PC-3 (cell line): ENCODE measurements at regions not wholly inside any gene's neighbourhood (a gene's known extent, or its start where the extent isn't known, plus 50 kb on each side); places are given as distances from the start of the nearest gene placed in this dataset.

ENCODE experiments used
- EZH2 ChIP-seq: fragments of 300-600 bp; sonication (generic); IDR thresholded peaks from one replicate; pipeline ENCODE4 v1.6.1; 2017; ENCODE audit warnings: antibody characterized with exemption, mild to moderate bottlenecking, low read length; ENCODE audit not compliant: unreplicated experiment
- TF ChIP-seq, protein P1 (sequence below): fragments of 300-600 bp; sonication (generic); conservative IDR thresholded peaks from 2 replicates; pipeline ENCODE4 v1.5.1; 2017; ENCODE audit warnings: antibody characterized with exemption, low read depth, mild to moderate bottlenecking, low read length

DNA sequence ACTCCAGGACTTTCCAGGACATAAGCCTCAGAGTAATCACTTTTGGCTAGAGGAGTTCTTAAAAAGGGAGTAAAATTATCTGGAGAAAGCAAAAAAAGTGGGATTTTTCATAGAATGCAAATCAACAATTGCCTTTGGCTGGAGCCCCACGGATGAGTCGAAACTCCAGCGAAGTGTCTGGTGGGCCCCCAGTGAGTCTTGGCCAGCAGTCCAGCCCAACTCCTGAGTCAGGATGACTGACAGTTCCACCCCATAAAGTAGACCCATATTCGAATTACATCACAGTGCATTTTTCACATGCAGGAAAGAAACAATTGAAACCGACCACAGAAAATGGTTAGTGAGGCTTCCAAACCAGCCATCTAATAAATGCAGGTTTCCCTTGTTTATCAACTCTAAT is 265.7 kb downstream of the BCL11B start:
- TF ChIP-seq, protein P1, sequence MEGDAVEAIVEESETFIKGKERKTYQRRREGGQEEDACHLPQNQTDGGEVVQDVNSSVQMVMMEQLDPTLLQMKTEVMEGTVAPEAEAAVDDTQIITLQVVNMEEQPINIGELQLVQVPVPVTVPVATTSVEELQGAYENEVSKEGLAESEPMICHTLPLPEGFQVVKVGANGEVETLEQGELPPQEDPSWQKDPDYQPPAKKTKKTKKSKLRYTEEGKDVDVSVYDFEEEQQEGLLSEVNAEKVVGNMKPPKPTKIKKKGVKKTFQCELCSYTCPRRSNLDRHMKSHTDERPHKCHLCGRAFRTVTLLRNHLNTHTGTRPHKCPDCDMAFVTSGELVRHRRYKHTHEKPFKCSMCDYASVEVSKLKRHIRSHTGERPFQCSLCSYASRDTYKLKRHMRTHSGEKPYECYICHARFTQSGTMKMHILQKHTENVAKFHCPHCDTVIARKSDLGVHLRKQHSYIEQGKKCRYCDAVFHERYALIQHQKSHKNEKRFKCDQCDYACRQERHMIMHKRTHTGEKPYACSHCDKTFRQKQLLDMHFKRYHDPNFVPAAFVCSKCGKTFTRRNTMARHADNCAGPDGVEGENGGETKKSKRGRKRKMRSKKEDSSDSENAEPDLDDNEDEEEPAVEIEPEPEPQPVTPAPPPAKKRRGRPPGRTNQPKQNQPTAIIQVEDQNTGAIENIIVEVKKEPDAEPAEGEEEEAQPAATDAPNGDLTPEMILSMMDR = no peak
- TF ChIP-seq EZH2 = no peak
